GM12878 (cell line): ENCODE measurements at regions not wholly inside any gene's neighbourhood (a gene's known extent, or its start where the extent isn't known, plus 50 kb on each side); places are given as distances from the start of the nearest gene placed in this dataset.

ENCODE experiments used
- ATAC-seq: fragments of 200-7000 bp; cut with Tn5 transposase; 3 replicates; pipeline ENCODE4 v1.9.1; 2020; ENCODE audit warnings: mild to moderate bottlenecking, moderate library complexity
- BruUV-seq: library from RNA; stranded (reverse); fragments of 400-500 nt; replicated peaks from 2 replicates; lab custom pipeline; 2021; lab: Mats Ljungman, UMichigan
- CTCF ChIA-PET: fragments of 300-600 bp; sonication (Branson Sonifier 250); formaldehyde crosslinking; extraction: SDS; loops from one replicate; lab custom pipeline; 2021; ENCODE audit warnings: inconsistent platforms; lab: Yijun Ruan, JAX
- POLR2A ChIA-PET: fragments of 350-600 bp; formaldehyde crosslinking; extraction: SDS; loops from one replicate; lab custom pipeline; 2021; ENCODE audit warnings: inconsistent platforms; lab: Charles Lee
- RAD21 ChIA-PET: fragments of 300-600 bp; sonication (Branson Sonifier 250); formaldehyde crosslinking; loops from one replicate; lab custom pipeline; 2023; ENCODE audit warnings: antibody characterized with exemption; ENCODE audit not compliant: unreplicated experiment; lab: Charles Lee
- SMC1A ChIA-PET: fragments of 300-600 bp; sonication (Branson Sonifier 250); formaldehyde crosslinking; loops from one replicate; lab custom pipeline; 2023; ENCODE audit not compliant: unreplicated experiment, uncharacterized antibody; lab: Charles Lee
- DNase-seq: peaks from one replicate; pipeline ENCODE4 v3.0.0-alpha.2; 2011; ENCODE audit warnings: low read depth, low spot score
- FAIRE-seq: peaks from 3 replicates; lab custom pipeline; 2011; peaks lifted over from hg19 to GRCh38; lab: Jason Lieb, UNC
- H2AFZ ChIP-seq: 2 replicates; pipeline ENCODE4 v1.6.0; 2011; ENCODE audit warnings: low read depth, low read length, control low read depth; ENCODE audit not compliant: control insufficient read depth
- H3K27ac ChIP-seq: 2 replicates; pipeline ENCODE4 v1.5.1; 2011; ENCODE audit warnings: control low read depth; ENCODE audit not compliant: control insufficient read depth, insufficient read depth
- H3K27me3 ChIP-seq, 2 experiments: replicated peaks in 1 of 2; 2 replicates each; pipeline versions ENCODE4 v1.6.0 to v1.6.1; 2011; ENCODE audit warnings: low read length in 1 of 2; ENCODE audit not compliant: control insufficient read depth in 2 of 2, insufficient read depth in 2 of 2
- H3K36me3 ChIP-seq, 2 experiments: 2 replicates each; pipeline ENCODE4 v1.5.1; 2011; ENCODE audit warnings: low read length in 1 of 2; ENCODE audit not compliant: control insufficient read depth in 2 of 2, insufficient read depth in 2 of 2
- H3K4me1 ChIP-seq: 2 replicates; pipeline ENCODE4 v1.6.1; 2011; ENCODE audit warnings: mild to moderate bottlenecking, low read length, moderate library complexity, mixed read lengths; ENCODE audit not compliant: control insufficient read depth, insufficient read depth
- H3K4me2 ChIP-seq: 2 replicates; pipeline ENCODE4 v1.6.0; 2011; ENCODE audit warnings: control low read depth; ENCODE audit not compliant: control insufficient read depth, insufficient read depth
- H3K4me3 ChIP-seq: fragments of 200-600 bp; sonication (generic); 2 replicates; pipeline ENCODE4 v1.5.1; 2016
- H3K79me2 ChIP-seq: 2 replicates; pipeline ENCODE4 v1.6.0; 2011; ENCODE audit warnings: low read length; ENCODE audit not compliant: control insufficient read depth, insufficient read depth
- H3K9ac ChIP-seq: 2 replicates; pipeline ENCODE4 v1.8.0; 2011; ENCODE audit warnings: low read length, control low read depth, mixed read lengths; ENCODE audit not compliant: control insufficient read depth, insufficient read depth
- H3K9me3 ChIP-seq: replicated peaks from 3 replicates; pipeline ENCODE4 v1.5.1; 2011; ENCODE audit warnings: mild to moderate bottlenecking, low read length; ENCODE audit not compliant: control insufficient read depth, insufficient read depth
- H4K20me1 ChIP-seq: 2 replicates; pipeline ENCODE4 v1.6.0; 2011; ENCODE audit not compliant: control insufficient read depth, insufficient read depth
- BACH1 ChIP-seq: fragments of 450-650 bp; IDR thresholded peaks from 2 replicates; pipeline ENCODE4 v1.6.1; 2017; ENCODE audit warnings: mild to moderate bottlenecking, borderline replicate concordance
- EP300 ChIP-seq, 2 experiments: fragments of 150-350 bp in 1 of 2; IDR thresholded peaks; 2 replicates each; pipeline ENCODE4 v1.6.1; 2011 to 2012; ENCODE audit warnings: low read depth in 2 of 2, low read length in 2 of 2, borderline replicate concordance in 1 of 2, improper control_type of control experiment in 1 of 2, inconsistent platforms in 1 of 2; ENCODE audit not compliant: control insufficient read depth in 1 of 2
- ETV6 ChIP-seq, 2 experiments: fragments of 450-650 bp in 1 of 2; IDR thresholded peaks in 1 of 2; conservative IDR thresholded peaks in 1 of 2; 2 replicates each; pipeline ENCODE4 v1.6.1; 2014; ENCODE audit warnings: antibody characterized with exemption in 1 of 2, borderline replicate concordance in 1 of 2, low read depth in 1 of 2, mild to moderate bottlenecking in 1 of 2, moderate library complexity in 1 of 2
- MTA2 ChIP-seq: fragments of 450-650 bp; IDR thresholded peaks from 2 replicates; pipeline ENCODE4 v1.6.1; 2016; ENCODE audit warnings: low read depth, mild to moderate bottlenecking, moderate library complexity
- MXI1 ChIP-seq: fragments of 150-350 bp; IDR thresholded peaks from 2 replicates; pipeline ENCODE4 v1.6.1; 2011; ENCODE audit warnings: low read depth, mild to moderate bottlenecking, inconsistent platforms, low read length, improper control_type of control experiment
- MYB ChIP-seq: fragments of 150-350 bp; IDR thresholded peaks from 2 replicates; pipeline ENCODE4 v1.6.1; 2014; ENCODE audit warnings: mild to moderate bottlenecking, low read depth, low read length, borderline replicate concordance
- NFYA ChIP-seq: IDR thresholded peaks from 2 replicates; pipeline ENCODE4 v1.6.1; 2011; ENCODE audit warnings: low read depth, mild to moderate bottlenecking, low read length, improper control_type of control experiment, borderline replicate concordance
- NKRF ChIP-seq: fragments of 450-650 bp; conservative IDR thresholded peaks from 2 replicates; pipeline ENCODE4 v1.6.1; 2017; ENCODE audit warnings: mild to moderate bottlenecking, moderate library complexity
- POLR2A ChIP-seq: IDR thresholded peaks from 2 replicates; pipeline ENCODE4 v1.6.1; 2011; ENCODE audit warnings: low read depth, mild to moderate bottlenecking, low read length
- POLR2AphosphoS5 ChIP-seq: IDR thresholded peaks from 2 replicates; pipeline ENCODE4 v1.6.1; 2011; ENCODE audit warnings: mild to moderate bottlenecking, low read length, inconsistent platforms
- RBBP5 ChIP-seq: fragments of 200-600 bp; sonication (generic); conservative IDR thresholded peaks from 2 replicates; pipeline ENCODE4 v1.6.1; 2016
- RCOR1 ChIP-seq: conservative IDR thresholded peaks from 2 replicates; pipeline ENCODE4 v1.6.1; 2012; ENCODE audit warnings: low read depth, low read length, improper control_type of control experiment
- SREBF1 ChIP-seq: IDR thresholded peaks from 2 replicates; pipeline ENCODE4 v1.6.1; 2012; ENCODE audit warnings: mild to moderate bottlenecking, low read length
- STAT1 ChIP-seq: fragments of 450-650 bp; conservative IDR thresholded peaks from 2 replicates; pipeline ENCODE4 v1.6.1; 2014; ENCODE audit warnings: antibody characterized with exemption, mild to moderate bottlenecking
- STAT3 ChIP-seq: IDR thresholded peaks from 2 replicates; pipeline ENCODE4 v1.6.1; 2011; ENCODE audit warnings: low read depth, low read length, improper control_type of control experiment
- TBL1XR1 ChIP-seq: IDR thresholded peaks from 2 replicates; pipeline ENCODE4 v1.6.1; 2012; ENCODE audit warnings: low read depth, low read length, improper control_type of control experiment
- WGBS: methylation state at CpG from one replicate; pipeline ENCODE4 v1.1.6; 2016; ENCODE audit warnings: low lambda C conversion rate; ENCODE audit not compliant: insufficient replicate concordance, insufficient coverage; ENCODE audit errors: missing lambda C conversion rate; 5-methylcytosine and 5-hydroxymethylcytosine counted together
- in situ Hi-C: fragments of 300-500 bp; cut with MboI; formaldehyde crosslinking; loops from 9 replicates; pipeline ENCODE4 v1.14.3; 2018; ENCODE audit warnings: mixed read lengths
- intact Hi-C: fragments of 100-400 bp; cut with micrococcal nuclease; formaldehyde crosslinking; loops from one replicate; pipeline ENCODE4 v1.14.2; 2022; ENCODE audit not compliant: unreplicated experiment
- TF ChIP-seq, protein P1 (sequence below): IDR thresholded peaks from 2 replicates; pipeline ENCODE4 v1.6.1; 2011; ENCODE audit warnings: borderline replicate concordance, low read depth, mild to moderate bottlenecking, moderate library complexity, mixed read lengths, low read length; ENCODE audit not compliant: insufficient read depth; ENCODE audit errors: extremely low read length
- TF ChIP-seq, protein P2 (sequence below): IDR thresholded peaks from 2 replicates; pipeline ENCODE4 v1.6.1; 2012; ENCODE audit warnings: low read depth, low read length, improper control_type of control experiment

DNA sequence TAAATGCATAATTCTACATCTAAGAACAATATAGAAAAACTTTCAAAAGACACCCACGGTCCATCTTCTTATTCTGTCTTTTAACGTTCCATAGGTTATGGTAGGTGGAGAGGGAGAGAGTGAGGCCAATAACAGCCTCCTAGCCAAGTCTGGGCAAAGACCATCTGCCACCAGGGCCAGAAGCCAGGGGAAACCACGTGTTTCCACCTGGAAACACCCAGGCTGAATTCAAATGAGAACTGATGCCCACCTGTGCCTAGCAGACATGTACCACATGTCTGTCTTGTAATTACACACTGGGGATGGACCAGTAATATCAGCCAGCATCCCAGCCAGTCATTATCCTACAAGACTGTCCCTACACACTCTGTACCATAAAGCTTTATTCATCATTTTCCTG lies 1573.1 kb downstream of the EFNB2 start (continued):
- TF ChIP-seq TBL1XR1 (no peak), POLR2AphosphoS5 (no peak), SREBF1 (no peak), MYB (no peak), ETV6 (conservative IDR thresholded peaks at IDR 0.05 in 1 of 2, IDR thresholded peaks at IDR 0.05 in 1 of 2; ENCODE audit: borderline replicate concordance in 1 of 2, low read depth in 1 of 2) (no peak), STAT3 (no peak), STAT1 (no peak), NKRF (no peak), EP300 (IDR thresholded peaks at IDR 0.05; ENCODE audit: borderline replicate concordance in 1 of 2, control insufficient read depth in 1 of 2, low read depth in 2 of 2, low read length in 2 of 2) (no peak)
- TF ChIP-seq, protein P1, sequence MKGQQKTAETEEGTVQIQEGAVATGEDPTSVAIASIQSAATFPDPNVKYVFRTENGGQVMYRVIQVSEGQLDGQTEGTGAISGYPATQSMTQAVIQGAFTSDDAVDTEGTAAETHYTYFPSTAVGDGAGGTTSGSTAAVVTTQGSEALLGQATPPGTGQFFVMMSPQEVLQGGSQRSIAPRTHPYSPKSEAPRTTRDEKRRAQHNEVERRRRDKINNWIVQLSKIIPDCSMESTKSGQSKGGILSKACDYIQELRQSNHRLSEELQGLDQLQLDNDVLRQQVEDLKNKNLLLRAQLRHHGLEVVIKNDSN, result no peak

GRCh38 chr13:104961246-104961645 lies 1574.2 kb downstream of the EFNB2 start:
- FAIRE-seq (no peak), ATAC-seq (no peak), DNase-seq (no peak)
- Histone ChIP-seq H2AFZ (no peak overlapping the region; the same call in 1 of the 2 replicates), H3K4me1 (no peaks in the 10 kb centered on the region), H3K36me3 (no peaks in the 10 kb centered on the region), H3K9me3 (no peaks in the 10 kb centered on the region; the same call in 2 of the 3 replicates), H3K27ac (no peak overlapping the region), H3K4me3 (no peak overlapping the region), H3K27me3 (no peaks in the 10 kb centered on the region), H3K9ac (no peak overlapping the region), H3K79me2 (no peaks in the 10 kb centered on the region), H4K20me1 (no peaks in the 10 kb centered on the region), H3K4me2 (no peak overlapping the region)
- 73% methylated on average over 6 of the region's 6 CpGs for WGBS
- in situ Hi-C loops, result no loop called here
- CTCF ChIA-PET, result no interaction called here
- TF ChIP-seq MTA2, result no peak
- TF ChIP-seq RCOR1, result no peak
- TF ChIP-seq, protein P2, sequence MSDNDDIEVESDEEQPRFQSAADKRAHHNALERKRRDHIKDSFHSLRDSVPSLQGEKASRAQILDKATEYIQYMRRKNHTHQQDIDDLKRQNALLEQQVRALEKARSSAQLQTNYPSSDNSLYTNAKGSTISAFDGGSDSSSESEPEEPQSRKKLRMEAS, result no peak
- TF ChIP-seq NFYA, result no peak
- no peak for TF ChIP-seq BACH1
- no peak for TF ChIP-seq POLR2A
- TF ChIP-seq RBBP5, result no peak
- no peak for TF ChIP-seq MXI1
- no peak for TF ChIP-seq NKRF
- SMC1A ChIA-PET, result no interaction called here
- POLR2A ChIA-PET, result no interaction called here
- no TSS peak for BruUV-seq
- intact Hi-C loops, result no loop called here
- RAD21 ChIA-PET, result no interaction called here
